NCI-H146 (cell line): ENCODE measurements at regions not wholly inside any gene's neighbourhood (a gene's known extent, or its start where the extent isn't known, plus 50 kb on each side); places are given as distances from the start of the nearest gene placed in this dataset.

Source experiments
- DNase-seq: peaks from one replicate; lab custom pipeline; 2025; lab: John Stamatoyannopoulos, UW

- DNase-seq, result no peak
Measured at GRCh38 chr5:106578736-106579135, 1092.0 kb downstream of the EFNA5 start.

- no peak for DNase-seq
Measured at GRCh38 chr5:106574820-106575219, 1095.9 kb downstream of the EFNA5 start.

GRCh38 chr5:106566031-106566430 is 1104.7 kb downstream of the EFNA5 start:
- DNase-seq, result no peak

- no peak for DNase-seq
Measured at GRCh38 chr5:106545325-106545724, 1125.4 kb downstream of the EFNA5 start.

- no peak for DNase-seq
Measured at GRCh38 chr5:106543330-106543729, 1127.4 kb downstream of the EFNA5 start.

- no peak for DNase-seq
Measured at GRCh38 chr5:106530150-106530549, 1140.6 kb downstream of the EFNA5 start.

GRCh38 chr5:106525438-106525837 is 1145.3 kb downstream of the EFNA5 start:
- no peak for DNase-seq

- no peak for DNase-seq
Measured at GRCh38 chr5:106523852-106524251, 1146.9 kb downstream of the EFNA5 start.

- DNase-seq, result no peak
Measured at GRCh38 chr5:106522296-106522695, 1148.4 kb downstream of the EFNA5 start.

- no peak for DNase-seq
Measured at GRCh38 chr5:106521701-106522100, 1149.0 kb downstream of the EFNA5 start.

- no peak for DNase-seq
Measured at GRCh38 chr5:106510321-106510720, 1160.4 kb downstream of the EFNA5 start.

- DNase-seq, result no peak
Measured at GRCh38 chr5:106508894-106509293, 1161.8 kb downstream of the EFNA5 start.

GRCh38 chr5:106493910-106494309 is 1176.8 kb downstream of the EFNA5 start:
- no peak for DNase-seq

GRCh38 chr5:106489004-106489403 is 1181.7 kb downstream of the EFNA5 start:
- DNase-seq, result no peak

- DNase-seq, result no peak
Measured at GRCh38 chr5:106488407-106488806, 1182.3 kb downstream of the EFNA5 start.

GRCh38 chr5:106481374-106481773 is 1189.4 kb downstream of the EFNA5 start:
- no peak for DNase-seq

GRCh38 chr5:106476630-106477029 is 1194.1 kb downstream of the EFNA5 start:
- DNase-seq, result no peak

GRCh38 chr5:106474066-106474465 is 1196.7 kb downstream of the EFNA5 start:
- no peak for DNase-seq

- no peak for DNase-seq
Measured at GRCh38 chr5:106459541-106459940, 1211.2 kb downstream of the EFNA5 start.

GRCh38 chr5:106454651-106455415 is 1215.9 kb downstream of the EFNA5 start:
- peak; percentile 3 for DNase-seq

- no peak for DNase-seq
Measured at GRCh38 chr5:106454050-106454449, 1216.7 kb downstream of the EFNA5 start.

- peak; percentile 19 for DNase-seq
Measured at GRCh38 chr5:106451998-106452397, 1218.7 kb downstream of the EFNA5 start.

GRCh38 chr5:106443746-106444145 is 1227.0 kb downstream of the EFNA5 start:
- no peak for DNase-seq

GRCh38 chr5:106435185-106435584 is 1235.6 kb downstream of the EFNA5 start:
- DNase-seq, result no peak
